HG02973 (cell line): ENCODE measurements at regions not wholly inside any gene's neighbourhood (a gene's known extent, or its start where the extent isn't known, plus 50 kb on each side); places are given as distances from the start of the nearest gene placed in this dataset.
"Not testable (repeated sequence)": the region's sequence is repeated elsewhere in the genome, so short reads cannot be mapped to it uniquely, and the experiment has no call there.

Source experiments
- ATAC-seq: cut with Tn5 transposase; IDR thresholded peaks from one replicate; pipeline ENCODE4 v1.9.1; 2021; ENCODE audit warnings: moderate library complexity; ENCODE audit not compliant: unreplicated experiment

DNA sequence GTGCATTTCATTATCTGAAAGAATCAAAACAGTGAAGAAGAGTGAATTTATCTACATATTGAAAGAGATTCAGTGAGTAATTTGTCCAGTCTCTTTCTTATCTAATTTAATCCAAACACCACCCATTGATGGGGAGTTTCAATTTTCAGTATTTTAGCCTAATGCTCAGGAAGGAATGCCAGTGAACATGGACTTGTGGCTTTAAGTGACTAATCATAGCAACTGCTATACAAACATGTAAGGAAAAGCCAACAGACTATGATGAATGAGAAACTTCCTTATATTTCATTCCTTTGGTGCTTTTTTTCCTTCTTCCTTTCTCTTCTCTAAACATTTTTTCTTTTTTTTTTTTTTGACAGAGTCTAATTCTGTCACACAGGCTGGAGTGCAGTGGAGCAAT is 885.8 kb downstream of the KCNJ2 start:
- ATAC-seq = no peak

GRCh38 chr17:71057448-71057847 is 888.1 kb downstream of the KCNJ2 start:
- ATAC-seq = no peak

- no peak for ATAC-seq
Observed at GRCh38 chr17:71057938-71058337, 888.6 kb downstream of the KCNJ2 start.

DNA sequence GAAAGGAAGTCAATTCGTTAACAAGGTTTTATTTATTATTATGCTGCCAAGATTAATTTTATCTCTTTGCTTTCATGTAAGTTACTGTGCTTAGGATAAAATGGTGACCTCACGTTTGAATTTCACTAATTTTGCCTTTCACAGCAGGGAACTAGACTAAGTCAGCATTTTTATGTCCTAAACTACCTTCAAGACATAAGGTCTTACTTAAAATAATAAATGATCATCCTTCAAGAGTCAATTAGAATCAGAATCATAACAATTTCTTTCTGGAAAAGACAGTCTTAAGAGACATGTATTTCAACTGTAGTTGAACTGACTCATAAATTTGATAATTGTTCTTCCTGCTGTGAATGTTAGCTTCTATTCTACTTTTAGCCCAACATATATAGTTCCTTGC is 893.8 kb downstream of the KCNJ2 start:
- ATAC-seq = no peak

GRCh38 chr17:71063559-71063958 is 894.2 kb downstream of the KCNJ2 start:
- no peak for ATAC-seq

GRCh38 chr17:71067669-71068407 is 898.5 kb downstream of the KCNJ2 start:
- ATAC-seq = no peak

- ATAC-seq = no peak
Observed at GRCh38 chr17:71068408-71068750, 899.0 kb downstream of the KCNJ2 start.

GRCh38 chr17:71071041-71071440 is 901.7 kb downstream of the KCNJ2 start:
- ATAC-seq = no peak

- ATAC-seq = no peak
Observed at GRCh38 chr17:71071837-71072236, 902.5 kb downstream of the KCNJ2 start.

GRCh38 chr17:71080937-71081336 is 911.6 kb downstream of the KCNJ2 start:
- ATAC-seq = no peak

DNA sequence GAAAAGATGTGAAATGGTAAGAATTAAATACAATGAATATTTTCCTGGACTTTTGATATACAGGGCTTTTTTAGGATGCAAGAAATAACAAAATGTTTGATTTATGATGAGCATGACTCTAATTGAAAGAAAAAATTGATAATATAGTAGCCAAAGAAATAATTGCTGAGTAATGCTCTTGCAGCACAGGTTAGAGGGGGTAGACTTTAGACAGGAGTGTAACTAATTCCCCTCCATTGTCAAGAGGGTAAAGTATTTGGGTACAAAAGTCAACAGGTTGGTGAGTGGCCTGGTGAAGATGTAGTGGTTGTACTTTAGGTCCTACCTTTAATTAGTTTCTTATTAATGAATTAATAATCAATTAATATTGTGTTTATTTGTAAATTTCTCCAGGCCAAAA is 912.3 kb downstream of the KCNJ2 start:
- ATAC-seq = no peak

DNA sequence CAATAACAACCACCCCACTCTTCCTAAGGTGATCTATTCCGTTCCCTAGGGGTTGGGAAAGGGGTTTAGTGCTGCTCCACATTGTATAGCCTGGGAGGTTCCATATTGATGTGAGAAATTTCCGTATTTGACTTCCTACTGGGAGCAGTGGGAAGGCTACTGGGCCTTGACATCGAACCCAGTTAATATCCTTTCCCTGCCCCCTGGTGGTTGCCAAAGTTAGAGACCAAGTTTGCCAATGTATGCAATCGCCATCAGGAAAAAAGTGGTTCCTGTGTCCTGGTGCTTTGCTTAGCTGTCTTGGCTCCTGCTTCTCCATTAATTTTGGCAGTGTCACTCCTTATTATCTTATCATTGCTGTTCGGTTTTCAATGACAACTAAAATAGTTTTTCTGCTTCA is 914.9 kb downstream of the KCNJ2 start:
- no peak for ATAC-seq

- ATAC-seq = no peak
Observed at GRCh38 chr17:71084838-71085237, 915.5 kb downstream of the KCNJ2 start.

DNA sequence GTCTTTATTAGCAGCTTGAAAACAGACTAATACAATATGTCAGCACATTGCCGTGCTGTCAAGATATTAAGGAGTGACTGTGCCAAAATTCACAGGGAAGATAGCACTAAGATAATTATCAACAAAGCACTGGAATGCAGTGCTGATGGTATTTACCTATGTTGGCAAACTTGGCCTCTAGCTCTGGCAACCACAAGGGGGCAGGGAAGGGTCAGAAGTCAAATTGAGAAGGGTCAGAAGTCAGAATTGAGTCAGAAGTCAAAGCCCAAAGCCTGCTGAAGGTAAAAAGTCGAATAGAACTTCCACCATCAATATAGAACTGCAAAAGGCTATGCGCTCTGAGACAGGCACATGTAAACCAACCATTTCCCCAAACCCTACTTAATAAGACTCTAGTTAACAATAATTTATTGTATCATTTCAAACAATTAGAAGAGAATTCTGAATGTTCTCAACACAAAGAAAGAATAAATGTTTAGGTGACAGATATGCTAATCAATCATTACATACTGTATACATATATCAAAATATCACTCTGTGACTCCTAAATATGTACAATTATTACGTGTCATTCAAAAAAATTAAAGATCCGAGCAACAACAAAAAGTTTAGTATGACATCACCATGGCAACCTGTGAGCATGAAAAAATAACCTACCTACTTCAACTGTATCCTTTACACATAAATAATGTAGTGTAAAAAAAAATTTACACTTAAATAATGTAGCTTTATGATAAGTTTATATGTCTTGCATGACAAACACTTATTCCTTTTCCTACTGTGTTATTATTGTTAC is 916.1 kb downstream of the KCNJ2 start:
- no peak for ATAC-seq

DNA sequence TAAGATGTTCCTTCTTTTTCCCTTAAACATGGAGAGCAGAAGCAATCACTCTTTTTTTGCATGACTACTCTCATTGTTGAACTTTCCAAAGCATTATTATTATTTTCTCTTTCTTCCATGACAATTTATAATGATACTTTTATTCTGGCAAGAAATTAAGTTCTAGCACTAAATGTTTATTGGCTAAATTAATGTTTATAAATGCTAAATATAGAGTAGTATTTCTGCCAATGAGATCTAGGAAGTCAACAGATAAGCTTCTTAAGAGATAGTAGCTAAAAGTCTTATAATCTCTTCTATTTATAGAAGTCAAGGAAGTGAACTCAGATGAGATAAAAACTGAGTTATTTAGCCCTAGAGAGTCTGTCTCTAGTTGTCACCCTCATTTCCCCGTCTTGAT is 920.1 kb downstream of the KCNJ2 start:
- no peak for ATAC-seq

DNA sequence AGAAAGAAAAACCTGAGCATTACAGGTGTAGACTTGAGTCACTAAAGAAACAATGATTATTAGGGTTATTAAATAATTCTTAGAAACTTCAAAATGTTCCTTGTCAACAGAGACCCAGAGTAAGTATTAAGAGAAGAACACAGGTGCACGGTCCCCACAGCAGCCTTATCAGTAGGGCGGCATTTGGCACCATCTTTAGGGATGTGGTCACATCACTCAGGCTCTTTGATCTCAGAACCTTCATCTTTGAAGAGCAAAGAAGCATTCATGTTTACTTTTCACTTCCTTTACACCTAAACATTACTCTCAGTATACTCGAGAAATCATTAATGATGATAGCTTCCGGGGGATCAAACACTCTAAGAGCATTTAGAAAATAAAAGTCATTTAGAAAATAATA is 928.7 kb downstream of the KCNJ2 start:
- ATAC-seq = no peak

DNA sequence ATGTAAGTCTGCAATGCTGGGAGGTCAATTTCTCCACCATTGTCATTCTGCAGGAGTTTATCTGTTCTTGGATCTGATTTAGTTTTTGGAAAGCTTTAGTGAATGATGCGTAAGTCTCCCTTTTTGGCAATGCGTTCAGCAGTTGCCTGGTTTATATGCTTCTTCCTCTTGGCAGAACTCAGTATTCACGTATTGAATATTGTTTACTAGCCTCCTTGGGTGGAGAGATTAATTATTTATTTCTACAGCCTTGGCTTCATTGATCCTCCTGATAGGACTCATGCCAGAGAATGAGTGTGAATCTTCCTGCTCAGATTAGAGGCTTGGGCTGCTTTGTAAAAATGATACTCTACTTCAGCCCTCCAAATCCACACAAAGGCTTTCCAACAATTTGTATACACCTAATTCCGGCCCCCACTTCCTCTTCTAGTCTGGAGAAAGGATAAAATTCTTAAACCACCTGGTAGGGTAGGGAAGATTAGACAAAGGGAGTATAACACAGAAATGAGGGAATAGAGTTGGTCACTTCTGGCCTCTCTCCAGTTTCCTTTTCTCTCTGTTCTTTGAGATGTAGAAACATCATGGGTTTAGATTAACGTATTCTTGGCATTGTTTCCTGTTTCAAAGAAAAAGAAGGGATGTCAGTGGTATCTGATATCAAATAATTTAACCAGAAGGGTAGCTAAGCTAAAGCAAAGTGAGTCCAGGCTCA is 929.8 kb downstream of the KCNJ2 start:
- no peak for ATAC-seq

GRCh38 chr17:71102777-71103176 is 933.4 kb downstream of the KCNJ2 start:
- no peak for ATAC-seq

DNA sequence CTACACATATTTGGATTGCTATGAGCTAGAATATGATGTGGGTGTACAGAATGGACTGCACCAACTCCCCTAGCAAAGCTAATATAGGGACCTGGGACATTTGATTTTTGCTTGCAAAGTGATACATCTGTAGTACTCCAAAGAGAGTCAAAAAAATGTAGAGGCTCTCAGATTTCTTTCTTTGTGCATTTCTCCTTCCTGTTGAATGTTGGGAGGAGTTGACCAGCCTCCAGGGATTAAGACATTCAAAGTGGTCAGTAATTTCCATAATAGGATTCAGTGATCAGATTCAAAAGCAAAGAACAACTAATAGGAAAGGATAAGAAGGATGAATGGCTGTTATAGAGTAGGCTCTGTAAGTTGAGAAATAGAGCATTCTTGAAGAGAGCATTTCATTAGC is 934.9 kb downstream of the KCNJ2 start:
- ATAC-seq = no peak

DNA sequence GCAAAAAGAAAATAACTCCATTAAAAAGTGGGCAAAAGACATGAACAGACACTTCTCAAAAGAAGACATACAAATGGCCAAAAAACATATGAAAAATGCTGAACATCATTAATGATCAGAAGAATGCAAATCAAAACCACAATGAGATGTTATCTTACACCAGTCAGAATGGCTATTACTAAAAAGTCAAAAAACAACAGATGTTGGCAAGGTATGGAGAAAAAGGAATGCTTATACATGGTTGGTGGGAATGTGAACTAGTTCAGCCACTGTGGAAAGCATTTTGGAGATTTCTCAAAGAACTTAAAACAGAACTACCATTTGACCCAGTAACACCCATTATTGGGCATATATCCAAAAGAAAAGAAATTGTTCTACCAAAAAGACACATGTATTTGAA is 936.7 kb downstream of the KCNJ2 start:
- ATAC-seq = not testable (repeated sequence)

GRCh38 chr17:71107136-71107535 is 937.8 kb downstream of the KCNJ2 start:
- ATAC-seq = no peak

DNA sequence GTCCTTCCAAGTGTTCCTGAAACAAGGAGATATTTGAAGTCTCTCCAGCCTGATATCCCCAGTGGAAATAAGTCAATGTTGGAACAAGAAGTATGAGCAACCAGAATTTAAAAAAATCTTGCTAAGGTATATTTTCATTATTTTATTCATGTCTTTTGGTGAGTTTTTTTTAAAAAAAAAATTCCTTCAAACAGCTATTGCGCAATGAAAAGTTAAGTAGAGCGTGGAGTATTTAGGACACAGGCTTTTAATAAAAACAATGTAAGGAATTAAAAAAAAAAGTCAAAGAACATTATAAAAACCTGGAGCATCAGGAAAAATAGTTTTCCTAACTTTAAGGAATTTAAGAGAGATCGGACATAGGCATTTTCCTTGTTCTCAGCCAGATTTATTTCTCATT is 940.4 kb downstream of the KCNJ2 start:
- ATAC-seq = no peak
